Tongue (tissue), 1 donor: ENCODE measurements at regions not wholly inside any gene's neighbourhood (a gene's known extent, or its start where the extent isn't known, plus 50 kb on each side); places are given as distances from the start of the nearest gene placed in this dataset.
A peak's percentile ranks its signal among the peaks of the same experiment; 100 is the strongest.

Experiments
- DNase-seq: peaks from one replicate; pipeline ENCODE4 v3.0.0-alpha.2; 2015

GRCh38 chr6:25068866-25069265 is 133.1 kb upstream of the RIPOR2 start:
- no peak for DNase-seq

DNA sequence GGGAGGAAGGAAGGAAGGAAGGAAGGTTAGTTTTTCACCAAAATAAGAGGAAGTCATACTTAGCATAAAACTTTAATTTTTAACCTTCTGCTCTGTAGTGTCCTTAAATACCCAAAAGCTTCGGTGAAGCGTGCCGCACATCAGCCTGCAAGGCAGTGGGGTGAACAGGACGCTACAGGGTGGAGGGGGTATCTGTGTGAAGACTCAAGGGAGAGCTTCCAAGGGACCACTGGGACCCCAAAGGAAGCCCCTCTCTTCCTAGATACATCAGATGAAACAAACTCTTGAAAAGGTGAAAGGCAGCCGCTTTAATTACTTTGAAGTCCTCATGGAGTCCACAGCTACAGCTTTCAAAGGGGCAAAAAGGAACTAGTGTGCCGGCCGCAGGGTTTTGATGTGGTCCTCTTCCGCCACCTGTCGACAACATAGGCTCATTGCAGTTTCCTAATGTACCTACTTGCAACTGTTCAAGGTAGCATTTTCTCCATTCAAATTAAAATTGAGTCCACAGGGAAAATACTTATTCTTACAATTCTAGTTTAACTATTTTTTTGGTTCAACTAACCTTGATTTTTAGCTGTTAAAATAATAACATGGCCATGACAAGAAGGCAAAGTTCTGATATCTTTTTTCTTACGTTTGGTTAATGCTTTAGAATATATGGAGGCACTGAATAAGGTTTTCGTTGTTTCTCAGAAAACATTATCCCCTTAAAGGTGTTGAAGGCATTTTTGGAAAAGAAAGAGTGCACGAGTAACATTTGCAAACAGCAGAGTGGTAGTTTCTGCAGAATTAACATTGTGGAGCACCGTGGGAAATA is 135.0 kb upstream of the RIPOR2 start:
- peak; percentile 91 for DNase-seq

- peak; percentile 79 for DNase-seq
These were observed 142.4 kb upstream of the RIPOR2 start for GRCh38 chr6:25078141-25078540.

DNA sequence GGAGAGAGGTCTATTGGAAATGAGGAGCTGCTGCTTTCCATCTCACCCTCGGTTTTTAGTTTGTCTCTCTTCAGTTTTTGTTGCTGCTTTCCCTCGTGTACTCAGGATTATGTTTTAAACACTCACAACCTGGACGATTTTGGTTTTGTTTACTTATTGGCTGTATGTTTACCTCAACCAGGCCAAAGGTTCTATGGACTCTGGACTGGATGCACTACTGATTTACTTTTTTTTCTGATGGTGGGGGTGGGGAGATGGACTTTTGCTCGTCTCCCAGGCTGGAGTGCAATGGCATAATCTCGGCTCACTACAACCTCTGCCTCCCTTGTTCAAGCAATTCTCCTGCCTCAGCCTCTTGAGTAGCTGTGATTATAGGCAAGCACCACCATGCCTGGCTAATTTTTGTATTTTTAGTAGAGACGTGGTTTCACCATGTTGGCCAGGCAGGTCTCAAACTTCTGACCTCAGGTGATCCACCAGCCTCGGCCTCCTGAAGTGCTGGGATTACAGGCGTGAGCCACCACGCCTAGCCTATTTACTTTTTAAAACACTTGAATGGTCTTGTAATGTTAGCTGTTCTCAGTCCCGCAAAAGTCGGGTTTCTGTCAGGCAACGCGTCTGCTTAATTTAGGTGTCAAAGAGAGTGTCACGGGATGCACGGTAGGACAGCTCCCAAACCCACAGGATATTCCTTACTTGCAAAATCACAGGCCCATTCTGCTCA is 148.2 kb upstream of the RIPOR2 start:
- peak; percentile 2 for DNase-seq

GRCh38 chr6:25084508-25084833 is 148.7 kb upstream of the RIPOR2 start:
- no peak for DNase-seq

GRCh38 chr6:25085756-25086155 is 150.0 kb upstream of the RIPOR2 start:
- DNase-seq, result peak; percentile 10

DNA sequence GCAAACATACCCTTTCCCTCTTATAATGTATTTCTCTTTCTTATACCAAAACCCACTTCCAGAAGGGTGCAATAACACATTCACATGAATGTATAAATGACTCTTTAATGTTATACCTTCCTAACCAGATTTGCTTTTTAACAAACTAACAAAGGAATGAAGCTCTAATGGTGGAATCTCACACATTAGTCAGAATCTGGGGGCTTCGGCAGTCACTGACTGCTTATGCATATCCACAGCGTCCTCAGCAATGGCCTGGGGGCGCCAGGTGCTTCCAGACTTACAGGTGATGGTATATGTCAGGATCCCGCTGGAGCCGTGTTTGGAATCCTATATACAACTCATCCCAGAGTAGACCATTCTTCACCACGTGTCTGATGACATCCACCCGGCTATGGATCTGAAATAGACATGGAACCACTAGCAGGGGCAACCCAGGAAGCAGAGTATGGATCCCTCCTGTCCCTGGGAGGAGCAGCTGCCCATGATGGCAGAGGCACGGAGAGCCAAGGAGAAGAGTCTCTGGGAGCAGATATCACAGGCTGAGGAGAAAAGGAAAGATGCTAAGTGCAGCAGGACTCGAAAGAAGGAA is 150.8 kb upstream of the RIPOR2 start:
- no peak for DNase-seq

DNA sequence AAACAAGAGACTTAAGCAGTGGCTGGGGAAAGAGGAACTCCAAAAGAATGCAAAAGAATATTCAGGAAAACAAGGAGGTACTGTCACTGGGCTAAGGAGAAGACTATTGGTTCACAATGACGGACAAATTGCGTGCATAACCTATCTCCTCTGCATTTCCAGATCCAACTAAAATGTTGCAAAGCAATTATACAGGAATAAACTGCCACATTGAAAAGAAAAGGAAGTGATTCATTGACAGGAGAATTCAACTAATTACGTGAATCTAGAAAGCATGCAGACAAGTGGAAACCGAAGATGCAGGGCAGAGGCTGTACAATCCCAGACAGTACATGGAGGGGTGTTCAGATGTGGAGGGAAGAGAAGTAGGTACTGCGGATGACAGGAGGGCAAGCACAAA is 152.8 kb upstream of the RIPOR2 start:
- peak; percentile 5 for DNase-seq

DNA sequence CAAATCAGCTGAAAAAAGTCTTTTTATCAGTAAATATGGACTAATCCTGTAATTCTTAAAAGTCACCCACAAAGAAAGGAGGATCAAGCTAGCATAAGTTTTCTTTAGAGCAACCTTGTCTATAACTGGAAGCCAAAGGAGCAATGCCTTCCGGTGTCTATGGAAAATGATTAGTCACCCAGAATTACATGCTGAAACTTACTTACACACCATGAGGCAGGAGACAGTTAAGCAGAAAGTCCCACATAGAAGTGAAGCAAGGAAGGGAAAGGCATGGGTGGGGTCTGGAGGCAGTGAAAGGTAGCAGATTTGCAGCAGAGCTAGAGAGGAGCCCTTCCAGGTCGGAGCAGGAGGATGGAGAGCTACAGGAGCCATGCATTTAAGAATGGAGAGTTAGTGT is 153.7 kb upstream of the RIPOR2 start:
- DNase-seq, result no peak

- no peak for DNase-seq
These were observed 159.0 kb upstream of the RIPOR2 start for GRCh38 chr6:25094726-25095125.

DNA sequence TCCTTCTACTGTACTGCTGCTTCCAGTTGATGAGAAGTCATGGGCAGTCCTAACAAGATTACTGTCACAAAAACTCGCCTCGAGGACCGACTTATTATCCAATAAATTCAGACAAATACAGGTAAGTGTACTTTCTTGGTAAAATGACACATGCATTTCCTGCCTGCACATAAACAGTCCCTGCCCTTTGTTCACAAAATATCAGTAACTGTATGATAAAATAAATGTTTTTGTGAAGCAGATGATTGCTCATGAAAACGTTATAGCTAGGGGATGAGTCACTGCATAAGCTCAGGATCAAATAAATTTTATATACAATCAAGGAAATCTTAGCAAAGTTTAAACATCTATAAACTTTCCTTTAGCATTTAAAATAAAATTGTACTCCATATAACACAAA is 164.5 kb upstream of the RIPOR2 start:
- no peak for DNase-seq

DNA sequence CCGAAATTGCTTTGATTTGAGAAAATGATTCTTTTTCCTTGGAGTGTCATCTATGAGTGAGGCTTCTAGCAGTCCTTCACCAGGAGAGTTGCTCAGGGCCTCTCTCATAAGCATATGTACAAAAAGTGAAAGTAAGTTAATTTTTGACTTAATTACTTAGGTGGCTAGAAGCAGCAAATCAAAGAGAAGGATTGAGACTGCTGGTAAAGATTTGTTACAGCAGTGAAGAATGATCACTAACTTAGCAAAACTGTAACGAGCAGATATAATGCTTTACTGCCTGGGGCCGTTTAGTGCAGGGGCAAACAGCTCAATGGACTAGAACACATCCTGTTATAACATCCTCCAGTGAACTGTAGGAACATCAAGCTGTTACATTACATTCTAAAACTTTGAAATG is 167.8 kb upstream of the RIPOR2 start:
- no peak for DNase-seq

DNA sequence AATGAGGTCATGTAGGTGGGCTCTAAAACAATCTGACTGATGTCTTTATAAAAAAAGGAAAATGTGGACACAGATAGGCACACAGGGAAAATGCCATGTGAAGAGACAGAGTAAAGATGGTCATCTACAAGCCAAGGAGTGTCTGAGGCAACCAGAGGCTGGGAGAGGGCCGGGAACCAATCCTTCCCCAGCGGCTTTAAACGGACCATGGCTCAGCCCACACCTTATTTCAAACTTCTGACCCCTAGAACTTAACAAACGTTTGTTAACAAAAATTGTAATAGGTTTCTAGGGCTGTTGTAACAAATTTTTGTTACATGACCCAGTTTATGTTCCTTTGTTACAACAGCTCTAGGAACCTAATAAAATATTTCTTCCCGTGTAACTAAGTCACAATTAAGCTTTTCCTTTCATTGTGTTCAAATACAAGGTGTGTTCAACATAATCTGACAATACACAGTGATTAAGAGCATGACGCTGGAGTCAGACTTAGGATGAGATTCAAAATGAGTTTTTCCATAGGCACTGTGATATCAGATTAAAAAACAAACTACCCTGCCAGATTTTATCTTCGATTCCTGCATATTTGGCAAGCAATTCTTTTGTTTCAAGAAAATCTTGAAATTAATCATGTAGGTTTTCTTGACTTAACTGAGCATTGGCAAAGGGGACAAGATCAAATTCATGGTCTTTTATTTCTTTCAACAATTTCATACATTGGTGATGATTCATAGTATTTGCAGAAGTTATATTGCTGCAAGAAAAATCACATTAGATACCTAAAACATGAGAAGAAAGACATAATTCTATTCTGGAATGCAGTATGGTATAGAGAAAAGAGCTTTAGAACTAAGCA is 169.5 kb upstream of the RIPOR2 start:
- no peak for DNase-seq

DNA sequence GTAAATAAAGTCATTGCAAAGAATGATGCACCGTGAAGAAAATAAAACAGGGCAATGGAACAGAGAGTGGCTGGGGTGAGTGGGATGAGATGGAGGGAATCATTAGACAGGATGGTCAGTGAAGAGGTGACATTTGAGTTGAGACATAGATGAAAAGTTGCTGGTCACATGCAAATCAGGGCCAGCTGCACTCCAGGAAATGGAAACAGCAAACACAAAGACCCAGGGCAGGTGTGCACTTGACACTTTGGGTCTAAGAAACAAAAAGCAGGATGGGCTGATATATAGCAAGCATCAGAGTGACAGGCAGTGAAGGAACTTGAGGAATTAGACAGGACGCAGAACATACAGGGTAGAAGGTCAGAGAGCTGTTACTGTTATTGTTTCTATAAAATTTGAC is 171.5 kb upstream of the RIPOR2 start:
- DNase-seq, result no peak

GRCh38 chr6:25111782-25112181 is 167.4 kb upstream of the CARMIL1 start:
- no peak for DNase-seq

GRCh38 chr6:25112322-25112773 is 166.8 kb upstream of the CARMIL1 start:
- DNase-seq, result no peak

DNA sequence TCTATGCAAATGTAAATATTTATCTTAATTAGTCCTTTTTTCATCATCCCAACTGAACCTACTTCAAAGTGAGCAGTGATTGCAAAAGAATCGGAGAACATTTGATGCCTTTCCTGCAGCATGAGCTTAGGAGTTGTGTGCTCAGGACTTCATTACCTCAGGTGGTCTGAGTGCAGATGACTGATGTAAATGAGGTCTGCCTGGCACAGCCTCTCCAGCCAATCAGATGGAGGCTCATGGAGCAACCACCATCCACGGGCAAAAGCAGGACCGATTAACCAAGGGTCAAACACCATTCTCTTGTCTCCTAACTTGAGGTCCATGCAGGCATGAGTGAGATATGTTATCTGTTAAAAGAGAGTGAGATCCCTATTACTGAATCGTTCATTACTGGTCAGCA is 165.7 kb upstream of the CARMIL1 start:
- DNase-seq, result no peak

GRCh38 chr6:25118038-25118437 is 161.1 kb upstream of the CARMIL1 start:
- DNase-seq, result no peak

- DNase-seq, result no peak
These were observed 158.0 kb upstream of the CARMIL1 start for GRCh38 chr6:25121186-25121585.

DNA sequence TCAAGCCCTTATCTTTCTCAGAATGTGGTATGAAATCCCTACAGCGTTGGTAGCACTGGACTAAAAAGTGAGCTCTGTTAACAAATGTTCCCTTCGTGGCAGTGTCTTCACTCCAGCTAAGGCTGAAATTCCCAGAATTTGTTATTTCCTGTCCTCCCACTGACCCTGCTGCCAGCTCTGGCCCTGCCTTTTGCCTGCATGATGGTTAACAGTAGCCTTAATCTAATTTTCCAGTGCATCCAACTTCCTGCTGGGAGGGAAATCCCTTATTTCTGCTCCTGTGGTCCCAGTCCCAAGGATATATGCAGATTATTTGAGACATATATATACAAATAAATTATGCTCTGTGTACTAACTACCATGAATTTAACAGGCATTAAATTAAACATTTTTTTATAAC is 157.2 kb upstream of the CARMIL1 start:
- peak; percentile 55 for DNase-seq

DNA sequence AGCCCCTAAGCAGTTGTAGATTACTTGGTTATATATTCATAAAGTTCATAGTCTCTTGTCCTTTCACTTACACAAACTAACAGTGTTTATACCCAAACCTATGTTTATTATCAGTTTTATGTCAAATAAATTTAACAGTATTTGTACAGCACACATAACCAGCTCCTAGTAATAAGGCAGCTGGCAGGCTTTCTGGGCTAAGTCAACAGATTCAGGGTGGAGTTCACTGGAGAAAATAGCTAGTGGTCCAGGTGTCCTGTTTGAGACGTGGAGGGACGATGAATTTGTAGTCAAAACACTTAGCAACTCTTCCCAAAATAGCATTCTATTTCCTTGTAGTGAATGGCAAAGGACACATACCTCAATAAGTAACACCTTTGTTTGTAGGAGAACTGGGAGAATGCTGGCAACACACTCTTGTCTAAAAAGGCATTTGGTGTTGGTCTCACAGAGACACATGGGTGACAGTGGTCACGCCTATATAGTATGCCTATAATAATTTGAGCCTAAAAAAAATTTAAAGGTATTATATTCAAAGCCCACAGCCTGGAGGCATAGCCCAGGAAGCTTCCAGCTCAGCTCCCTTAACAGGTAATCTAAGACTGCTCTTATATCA is 156.4 kb upstream of the CARMIL1 start:
- DNase-seq, result no peak

GRCh38 chr6:25124216-25124715 is 154.9 kb upstream of the CARMIL1 start:
- DNase-seq, result no peak
